ENCODE measurements at regions not wholly inside any gene's neighbourhood (a gene's known extent, or its start where the extent isn't known, plus 50 kb on each side); places are given as distances from the start of the nearest gene placed in this dataset.

GRCh38 chr17:5975661-5976060, 94.5 kb upstream of the WSCD1 start:
- DNase-seq = no peak

- no peak for DNase-seq
These were observed 93.9 kb upstream of the WSCD1 start for GRCh38 chr17:5976251-5976650.

GRCh38 chr17:5978496-5978895, 91.7 kb upstream of the WSCD1 start:
- no peak for DNase-seq

- no peak for DNase-seq
These were observed 89.2 kb upstream of the WSCD1 start for GRCh38 chr17:5980941-5981340.

GRCh38 chr17:5986644-5987043, 83.5 kb upstream of the WSCD1 start:
- no peak for DNase-seq

- DNase-seq = no peak
These were observed 69.8 kb upstream of the WSCD1 start for GRCh38 chr17:6000426-6000825.

- DNase-seq = peak; percentile 6 to 59
These were observed 67.0 kb upstream of the WSCD1 start for GRCh38 chr17:6003221-6003620.

- no peak for DNase-seq
These were observed 64.2 kb upstream of the WSCD1 start for GRCh38 chr17:6005939-6006338.

GRCh38 chr17:6011206-6011605, 59.0 kb upstream of the WSCD1 start:
- no peak for DNase-seq

- DNase-seq = no peak
These were observed 51.4 kb upstream of the WSCD1 start for GRCh38 chr17:6018788-6019187.

- DNase-seq = no peak
These were observed 50.2 kb upstream of the WSCD1 start for GRCh38 chr17:6019959-6020358.

- no peak for DNase-seq
These were observed 49.7 kb upstream of the WSCD1 start for GRCh38 chr17:6020376-6021010.
